ENCODE measurements at regions not wholly inside any gene's neighbourhood (a gene's known extent, or its start where the extent isn't known, plus 50 kb on each side); places are given as distances from the start of the nearest gene placed in this dataset.

DNA sequence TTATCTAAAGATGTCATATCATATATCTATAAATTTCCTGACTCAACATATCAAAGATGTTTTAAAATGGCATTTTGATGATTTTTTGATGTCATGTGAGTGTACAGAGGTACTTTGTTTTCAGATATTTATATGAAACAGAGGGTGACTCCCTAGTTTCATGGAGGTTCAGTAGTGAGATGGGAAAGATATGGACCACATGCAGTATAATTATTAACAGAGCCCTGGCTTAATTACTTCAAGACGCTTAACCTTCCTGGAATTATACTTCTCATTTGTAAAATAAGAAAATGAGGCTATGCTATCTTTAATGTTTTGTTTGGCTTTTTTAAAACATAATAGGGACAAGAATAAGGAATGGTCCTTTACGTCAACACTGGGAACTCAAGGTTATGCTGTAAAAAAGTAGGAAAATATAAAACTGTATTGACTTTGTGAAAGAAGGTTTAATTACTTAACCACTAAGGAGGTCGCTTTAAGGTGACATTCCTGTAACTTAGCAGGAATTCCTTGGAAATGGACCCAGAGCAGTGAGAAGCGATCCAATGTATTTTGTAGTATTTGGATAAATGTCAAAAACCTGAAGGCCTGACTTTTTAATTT is 821.0 kb upstream of the IGFBP3 start:
- no peak overlapping the region for H2BK12ac ChIP-seq (ENCODE audit: low read depth, low read length)
- no peak overlapping the region for H4K91ac ChIP-seq (replicated peaks; ENCODE audit: insufficient read length, low read length)
- CTCF ChIA-PET (ENCODE audit: partially characterized antibody) = no interaction called here
- H2BK120ac ChIP-seq (replicated peaks; ENCODE audit: low read depth, low read length) = no peak overlapping the region
- H2BK15ac ChIP-seq (ENCODE audit: low read length) = no peak overlapping the region
- H2AK5ac ChIP-seq (ENCODE audit: low read depth, low read length) = no peak overlapping the region
- H3K23me2 ChIP-seq (ENCODE audit: low read depth, low read length) = no peaks in the 10 kb centered on the region
- H3K9me3 ChIP-seq (ENCODE audit: insufficient read depth in 2 of 2, low read depth in 1 of 2, low read length in 1 of 2) = no peaks in the 10 kb centered on the region
- no peak overlapping the region for H2BK20ac ChIP-seq (ENCODE audit: low read length)
- H3K14ac ChIP-seq (ENCODE audit: insufficient read length) = no peak overlapping the region
- FAIRE-seq (no peak), DNase-seq (ENCODE audit: low read depth in 1 of 2, low spot score in 2 of 2) (no peak)
- H3K4ac ChIP-seq (replicated peaks; ENCODE audit: insufficient read length, low read depth, low read length) = no peak overlapping the region
- H3K56ac ChIP-seq (replicated peaks; ENCODE audit: insufficient read length, low read depth, low read length) = no peak overlapping the region
- no peak overlapping the region for H3K27ac ChIP-seq (ENCODE audit: low read depth, low read length)
- H3K4me2 ChIP-seq (ENCODE audit: insufficient read depth in 1 of 2, low read depth in 2 of 2, low read length in 2 of 2) = no peak overlapping the region
- no peak overlapping the region for H3K9ac ChIP-seq (replicated peaks in 1 of 4; ENCODE audit: extremely low read depth in 1 of 4, low read depth in 3 of 4, low read length in 3 of 4)
- 88% methylated on average over 4 of the region's 4 CpGs; no CpG with 5 or more reads in 1 of the 2 experiments for WGBS, 2 experiments (ENCODE audit: extremely low coverage in 1 of 2, insufficient coverage in 1 of 2, insufficient read length in 1 of 2, insufficient replicate concordance in 2 of 2, low coverage in 1 of 2, low lambda C conversion rate in 2 of 2, missing lambda C conversion rate in 1 of 2)
- H3K4me1 ChIP-seq (replicated peaks in 1 of 4; ENCODE audit: control insufficient read depth in 3 of 4, insufficient read depth in 4 of 4, low read length in 3 of 4) = 0 out of 7 replicates have a peak, but pooled peaks cover 0 to 2% (median 0%) of the 10 kb centered on the region in 4 experiments
- no peaks in the 10 kb centered on the region for H3K79me1 ChIP-seq (ENCODE audit: low read depth, low read length)
- H3K36me3 ChIP-seq (ENCODE audit: control insufficient read depth in 2 of 4, insufficient read depth in 4 of 4, low read length in 3 of 4) = no peaks in the 10 kb centered on the region
- H2AFZ ChIP-seq (ENCODE audit: low read length) = no peak overlapping the region
- no peaks in the 10 kb centered on the region for H4K20me1 ChIP-seq (replicated peaks in 1 of 2; ENCODE audit: control insufficient read depth in 1 of 2, insufficient read depth in 2 of 2, low read length in 2 of 2)
- no peak overlapping the region for H4K5ac ChIP-seq (ENCODE audit: insufficient read length, low read depth, low read length)
- H3K18ac ChIP-seq (ENCODE audit: extremely low read depth, low read length) = no peak overlapping the region
- no peaks in the 10 kb centered on the region for H3K79me2 ChIP-seq (ENCODE audit: control insufficient read depth in 1 of 2, insufficient read depth in 2 of 2, low read length in 2 of 2)
- no peak overlapping the region for H4K8ac ChIP-seq (ENCODE audit: extremely low read depth, insufficient read depth, low read length)
- POLR2A ChIA-PET (ENCODE audit: partially characterized antibody) = no interaction called here
- H3K27me3 ChIP-seq (replicated peaks in 1 of 4; ENCODE audit: control insufficient read depth in 3 of 4, extremely low read depth in 1 of 4, insufficient read depth in 3 of 4, low read length in 3 of 4) = no peaks in the 10 kb centered on the region
- H3K4me3 ChIP-seq (ENCODE audit: extremely low read depth in 1 of 4, insufficient read depth in 2 of 4, low read depth in 3 of 4, low read length in 4 of 4) = no peak overlapping the region
- no peak overlapping the region for H2BK5ac ChIP-seq (ENCODE audit: low read depth, low read length)
- H3K23ac ChIP-seq (ENCODE audit: insufficient read length) = no peak overlapping the region
- TF ChIP-seq CREB1 (IDR thresholded peaks at IDR 0.05) = no peak
- no peak for TF ChIP-seq CTBP2 (IDR thresholded peaks at IDR 0.05; ENCODE audit: borderline replicate concordance, insufficient read depth, insufficient read length, low read length)
- TF ChIP-seq SP4 (IDR thresholded peaks at IDR 0.05; ENCODE audit: low read length) = no peak
- no peak for TF ChIP-seq EGR1 (IDR thresholded peaks at IDR 0.05; ENCODE audit: borderline replicate concordance, low read depth, low read length)
- TF ChIP-seq TBP (IDR thresholded peaks at IDR 0.05; ENCODE audit: low read depth, low read length) = no peak
- TF ChIP-seq CTCF (IDR thresholded peaks at IDR 0.05; ENCODE audit: control extremely low read depth in 1 of 3, insufficient read depth in 1 of 3, low read depth in 1 of 3, low read length in 3 of 3) = no peak
- TF ChIP-seq RAD21 (IDR thresholded peaks at IDR 0.05 in 1 of 2, conservative IDR thresholded peaks at IDR 0.05 in 1 of 2; ENCODE audit: low read depth in 2 of 2, low read length in 2 of 2) = no peak
- TF ChIP-seq ZNF274 (IDR thresholded peaks at IDR 0.05; ENCODE audit: borderline replicate concordance, extremely low read depth, low read length) = no peak
- no peak for TF ChIP-seq SAP30 (IDR thresholded peaks at IDR 0.05; ENCODE audit: insufficient read depth, insufficient replicate concordance, low read length)
- TF ChIP-seq PHF8 (conservative IDR thresholded peaks at IDR 0.05; ENCODE audit: low read depth, low read length) = no peak
- TF ChIP-seq POU5F1 (IDR thresholded peaks at IDR 0.05; ENCODE audit: low read depth, low read length) = no peak

All from H1 (cell line).